Lower leg skin (tissue), 3 donors: ENCODE measurements at regions not wholly inside any gene's neighbourhood (a gene's known extent, or its start where the extent isn't known, plus 50 kb on each side); places are given as distances from the start of the nearest gene placed in this dataset.

Experiments used
- CTCF ChIP-seq, 3 donors: fragments of 450-650 bp; IDR thresholded peaks; one replicate each; pipeline ENCODE4 v1.5.1; 2016; ENCODE audit warnings: antibody characterized with exemption in 3 of 3, mild to moderate bottlenecking in 3 of 3, moderate library complexity in 2 of 3
- POLR2A ChIP-seq, 2 donors: fragments of 450-650 bp; IDR thresholded peaks; one replicate each; pipeline ENCODE4 v1.6.1; 2016 to 2017; ENCODE audit warnings: antibody characterized with exemption in 2 of 2, mild to moderate bottlenecking in 1 of 2, moderate library complexity in 1 of 2

GRCh38 chr7:82579047-82579446 lies 135.5 kb upstream of the CACNA2D1 start:
- TF ChIP-seq POLR2A (IDR thresholded peaks at IDR 0.05) (no peak), CTCF (IDR thresholded peaks at IDR 0.05) (no peak)
